ENCODE measurements at regions not wholly inside any gene's neighbourhood (a gene's known extent, or its start where the extent isn't known, plus 50 kb on each side); places are given as distances from the start of the nearest gene placed in this dataset.

DNA sequence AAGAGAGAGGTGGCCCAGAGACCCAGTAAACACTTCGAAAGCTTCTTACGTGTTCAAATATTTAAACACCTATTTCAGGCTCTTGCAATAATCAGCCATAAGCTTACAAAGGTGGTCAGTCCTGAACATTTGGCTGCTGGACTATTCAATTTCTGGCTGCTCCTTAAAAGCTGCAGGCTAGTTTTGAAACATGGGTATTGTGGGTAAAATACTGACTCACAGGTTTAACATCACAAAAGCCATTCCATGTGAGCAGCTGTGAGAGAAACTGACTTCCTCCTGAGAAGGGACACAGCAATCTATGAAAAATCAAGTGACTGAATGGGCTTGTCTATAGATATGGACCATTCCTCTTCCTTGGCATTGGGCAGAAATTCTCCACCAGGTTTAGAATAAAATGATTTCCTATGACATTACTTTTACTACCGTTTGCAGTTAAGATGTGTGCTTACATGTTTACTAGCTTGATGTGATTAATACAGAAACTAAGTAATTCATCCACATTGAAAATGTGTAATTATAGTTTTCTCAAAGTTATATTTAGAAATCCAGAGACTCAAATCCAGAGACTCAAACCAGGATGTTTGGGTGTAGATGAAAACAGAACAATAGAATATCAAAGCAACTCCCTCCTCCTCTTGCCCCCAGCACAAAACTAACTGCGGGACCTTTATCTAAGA is 252.3 kb downstream of the GATA3 start:
- Histone ChIP-seq H3K27me3 (replicated peaks; ENCODE audit: control insufficient read depth, insufficient read depth, low read length) (no peaks in the 10 kb centered on the region), H3K36me3 (ENCODE audit: control insufficient read depth, insufficient read depth, low read length) (no peaks in the 10 kb centered on the region), H3K4me1 (no peaks in the 10 kb centered on the region), H3K4me3 (ENCODE audit: low read depth, low read length) (no peak overlapping the region), H3K9me3 (no peaks in the 10 kb centered on the region)
- Mint-ChIP-seq H3K27me3 (ENCODE audit: insufficient read depth, unreplicated experiment) (no peaks in the 10 kb centered on the region), H3K4me1 (ENCODE audit: low read depth, unreplicated experiment) (peaks cover 7% of the 10 kb centered on the region), H3K27ac (ENCODE audit: unreplicated experiment) (no peak overlapping the region), H3K36me3 (ENCODE audit: insufficient read depth, unreplicated experiment) (no peaks in the 10 kb centered on the region), H3K9me3 (ENCODE audit: unreplicated experiment) (no peaks in the 10 kb centered on the region), H3K4me3 (ENCODE audit: unreplicated experiment) (no peak overlapping the region)
- TF ChIP-seq, protein P1, sequence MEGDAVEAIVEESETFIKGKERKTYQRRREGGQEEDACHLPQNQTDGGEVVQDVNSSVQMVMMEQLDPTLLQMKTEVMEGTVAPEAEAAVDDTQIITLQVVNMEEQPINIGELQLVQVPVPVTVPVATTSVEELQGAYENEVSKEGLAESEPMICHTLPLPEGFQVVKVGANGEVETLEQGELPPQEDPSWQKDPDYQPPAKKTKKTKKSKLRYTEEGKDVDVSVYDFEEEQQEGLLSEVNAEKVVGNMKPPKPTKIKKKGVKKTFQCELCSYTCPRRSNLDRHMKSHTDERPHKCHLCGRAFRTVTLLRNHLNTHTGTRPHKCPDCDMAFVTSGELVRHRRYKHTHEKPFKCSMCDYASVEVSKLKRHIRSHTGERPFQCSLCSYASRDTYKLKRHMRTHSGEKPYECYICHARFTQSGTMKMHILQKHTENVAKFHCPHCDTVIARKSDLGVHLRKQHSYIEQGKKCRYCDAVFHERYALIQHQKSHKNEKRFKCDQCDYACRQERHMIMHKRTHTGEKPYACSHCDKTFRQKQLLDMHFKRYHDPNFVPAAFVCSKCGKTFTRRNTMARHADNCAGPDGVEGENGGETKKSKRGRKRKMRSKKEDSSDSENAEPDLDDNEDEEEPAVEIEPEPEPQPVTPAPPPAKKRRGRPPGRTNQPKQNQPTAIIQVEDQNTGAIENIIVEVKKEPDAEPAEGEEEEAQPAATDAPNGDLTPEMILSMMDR (IDR thresholded peaks at IDR 0.05; ENCODE audit: insufficient read depth in 1 of 2, low read depth in 1 of 2, low read length in 1 of 2, severe bottlenecking in 1 of 2, unreplicated experiment in 1 of 2), result no peak
- ChIA-PET CTCF (no interaction called here), POLR2A (no interaction called here)
- no TSS peak for BruUV-seq (replicated peaks)
- no peak for DNase-seq
- intact Hi-C loops (cut with micrococcal nuclease; ENCODE audit: unreplicated experiment), result no loop called here

DNA sequence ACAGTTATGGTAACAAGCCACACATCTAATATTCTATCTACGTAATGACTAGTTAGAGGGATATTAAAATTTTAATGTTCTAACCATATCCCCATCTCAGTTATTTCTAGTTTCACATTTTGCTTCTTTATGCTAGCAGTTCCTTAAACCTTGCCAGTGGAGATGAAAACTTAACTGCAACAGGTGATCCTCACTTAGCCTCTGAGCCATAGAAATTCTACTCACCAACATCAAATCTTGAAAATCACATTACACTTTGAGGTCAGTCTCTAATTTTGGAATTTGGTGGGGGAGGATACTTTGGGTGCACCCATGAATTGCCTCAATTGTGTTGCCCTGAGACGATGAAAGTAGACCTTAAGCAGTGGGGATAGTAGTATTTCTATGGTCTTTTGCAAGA is 256.4 kb downstream of the GATA3 start:
- H3K27me3 Mint-ChIP-seq (ENCODE audit: insufficient read depth, unreplicated experiment), result no peaks in the 10 kb centered on the region
- BruUV-seq (replicated peaks), result no TSS peak
- no peaks in the 10 kb centered on the region for H3K36me3 Mint-ChIP-seq (ENCODE audit: insufficient read depth, unreplicated experiment)

DNA sequence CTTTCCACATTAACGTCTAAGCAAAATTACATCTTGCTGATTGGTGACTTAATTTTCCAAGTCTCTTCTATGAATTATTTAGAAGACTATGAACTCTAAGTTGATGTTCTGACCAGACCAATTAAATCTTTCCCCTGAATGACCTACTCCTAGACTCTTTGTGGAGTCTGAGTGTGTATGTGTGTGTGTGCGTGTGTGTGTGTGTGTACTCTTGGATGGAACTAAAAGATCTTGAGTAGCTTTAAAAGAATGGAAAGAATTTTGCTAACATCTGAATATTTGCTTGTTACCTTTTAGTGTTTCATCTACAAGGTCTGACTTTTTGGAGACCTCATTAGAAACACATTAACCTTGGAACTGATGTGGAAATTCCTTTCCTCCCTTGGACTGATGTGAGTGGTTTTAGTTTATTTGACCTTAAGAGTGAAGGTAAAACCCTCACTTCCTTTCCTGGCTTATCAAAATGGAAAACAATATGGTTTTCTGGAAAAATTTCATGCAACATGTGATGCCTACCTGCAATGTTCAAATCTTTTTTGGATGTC is 257.1 kb downstream of the GATA3 start:
- no peaks in the 10 kb centered on the region for H3K36me3 ChIP-seq (ENCODE audit: control insufficient read depth, insufficient read depth, low read length)
- no peaks in the 10 kb centered on the region for H3K9me3 ChIP-seq
- no peak overlapping the region for H3K4me3 ChIP-seq (ENCODE audit: low read depth, low read length)
- ChIA-PET CTCF (no interaction called here), POLR2A (no interaction called here)
- Mint-ChIP-seq H3K27ac (ENCODE audit: unreplicated experiment) (no peak overlapping the region), H3K9me3 (ENCODE audit: unreplicated experiment) (no peaks in the 10 kb centered on the region), H3K27me3 (ENCODE audit: insufficient read depth, unreplicated experiment) (no peaks in the 10 kb centered on the region), H3K4me1 (ENCODE audit: low read depth, unreplicated experiment) (peaks cover 7% of the 10 kb centered on the region), H3K4me3 (ENCODE audit: unreplicated experiment) (no peak overlapping the region), H3K36me3 (ENCODE audit: insufficient read depth, unreplicated experiment) (no peaks in the 10 kb centered on the region)
- TF ChIP-seq, protein P1 (IDR thresholded peaks at IDR 0.05; ENCODE audit: insufficient read depth in 1 of 2, low read depth in 1 of 2, low read length in 1 of 2, severe bottlenecking in 1 of 2, unreplicated experiment in 1 of 2), result no peak
- DNase-seq, result no peak
- no peaks in the 10 kb centered on the region for H3K4me1 ChIP-seq
- intact Hi-C loops (cut with micrococcal nuclease; ENCODE audit: unreplicated experiment), result no loop called here
- H3K27me3 ChIP-seq (replicated peaks; ENCODE audit: control insufficient read depth, insufficient read depth, low read length), result no peaks in the 10 kb centered on the region
- BruUV-seq (replicated peaks), result no TSS peak

More for the DNA sequence above, 256.4 kb downstream of the GATA3 start:
- Histone ChIP-seq H3K4me3 (ENCODE audit: low read depth, low read length) (no peak overlapping the region), H3K9me3 (no peaks in the 10 kb centered on the region), H3K4me1 (no peaks in the 10 kb centered on the region), H3K27me3 (replicated peaks; ENCODE audit: control insufficient read depth, insufficient read depth, low read length) (no peaks in the 10 kb centered on the region), H3K36me3 (ENCODE audit: control insufficient read depth, insufficient read depth, low read length) (no peaks in the 10 kb centered on the region)
- H3K9me3 Mint-ChIP-seq (ENCODE audit: unreplicated experiment), result no peaks in the 10 kb centered on the region
- peaks cover 7% of the 10 kb centered on the region for H3K4me1 Mint-ChIP-seq (ENCODE audit: low read depth, unreplicated experiment)
- POLR2A ChIA-PET, result no interaction called here
- H3K4me3 Mint-ChIP-seq (ENCODE audit: unreplicated experiment), result no peak overlapping the region
- CTCF ChIA-PET, result no interaction called here
- DNase-seq, result no peak
- intact Hi-C loops (cut with micrococcal nuclease; ENCODE audit: unreplicated experiment), result no loop called here
- TF ChIP-seq, protein P1 (IDR thresholded peaks at IDR 0.05; ENCODE audit: insufficient read depth in 1 of 2, low read depth in 1 of 2, low read length in 1 of 2, severe bottlenecking in 1 of 2, unreplicated experiment in 1 of 2), result no peak
- H3K27ac Mint-ChIP-seq (ENCODE audit: unreplicated experiment), result no peak overlapping the region
